ENCODE measurements at regions not wholly inside any gene's neighbourhood (a gene's known extent, or its start where the extent isn't known, plus 50 kb on each side); places are given as distances from the start of the nearest gene placed in this dataset.

DNA sequence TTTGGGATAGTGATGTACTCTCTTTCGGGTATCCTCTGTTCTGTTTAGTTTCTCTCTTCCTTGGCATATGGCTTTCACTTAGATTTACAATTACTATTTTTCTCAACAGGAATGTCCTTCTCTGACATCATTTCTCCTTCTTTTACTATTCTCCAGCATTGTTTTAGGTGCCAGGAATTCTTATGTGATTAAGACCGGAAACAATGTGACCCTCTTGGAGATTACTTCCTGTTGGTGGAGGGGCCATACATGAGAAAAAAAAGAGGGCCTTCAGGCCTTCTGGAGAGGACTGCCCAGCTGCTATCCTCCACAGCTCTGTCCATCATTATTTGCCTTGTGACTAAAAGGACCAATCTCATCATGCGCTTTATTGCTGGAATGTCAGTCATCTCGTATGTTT is 50.4 kb upstream of the ADAMTS5 start:
- TF ChIP-seq EP300 (IDR thresholded peaks at IDR 0.05) (no peak), POLR2AphosphoS5 (IDR thresholded peaks at IDR 0.05) (no peak), POLR2A (IDR thresholded peaks at IDR 0.05) (no peak)
- TF ChIP-seq, protein P1, sequence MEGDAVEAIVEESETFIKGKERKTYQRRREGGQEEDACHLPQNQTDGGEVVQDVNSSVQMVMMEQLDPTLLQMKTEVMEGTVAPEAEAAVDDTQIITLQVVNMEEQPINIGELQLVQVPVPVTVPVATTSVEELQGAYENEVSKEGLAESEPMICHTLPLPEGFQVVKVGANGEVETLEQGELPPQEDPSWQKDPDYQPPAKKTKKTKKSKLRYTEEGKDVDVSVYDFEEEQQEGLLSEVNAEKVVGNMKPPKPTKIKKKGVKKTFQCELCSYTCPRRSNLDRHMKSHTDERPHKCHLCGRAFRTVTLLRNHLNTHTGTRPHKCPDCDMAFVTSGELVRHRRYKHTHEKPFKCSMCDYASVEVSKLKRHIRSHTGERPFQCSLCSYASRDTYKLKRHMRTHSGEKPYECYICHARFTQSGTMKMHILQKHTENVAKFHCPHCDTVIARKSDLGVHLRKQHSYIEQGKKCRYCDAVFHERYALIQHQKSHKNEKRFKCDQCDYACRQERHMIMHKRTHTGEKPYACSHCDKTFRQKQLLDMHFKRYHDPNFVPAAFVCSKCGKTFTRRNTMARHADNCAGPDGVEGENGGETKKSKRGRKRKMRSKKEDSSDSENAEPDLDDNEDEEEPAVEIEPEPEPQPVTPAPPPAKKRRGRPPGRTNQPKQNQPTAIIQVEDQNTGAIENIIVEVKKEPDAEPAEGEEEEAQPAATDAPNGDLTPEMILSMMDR (IDR thresholded peaks at IDR 0.05), result no peak
- H3K4me1 ChIP-seq, result no peaks in the 10 kb centered on the region

More for the DNA sequence above, 50.4 kb upstream of the ADAMTS5 start:
- WGBS, 2 donors (ENCODE audit: low coverage in 1 of 2), result 82 to 89% methylated on average over 4 of the region's 4 CpGs
- H3K27ac ChIP-seq, result no peak overlapping the region
- H3K4me3 ChIP-seq, result no peak overlapping the region
- no peaks in the 10 kb centered on the region for H3K9me3 ChIP-seq
- H3K36me3 ChIP-seq, result no peaks in the 10 kb centered on the region
- no peak for ATAC-seq
- no peaks in the 10 kb centered on the region for H3K27me3 ChIP-seq

Small RNA genes lying in the stretch of these regions (small RNA-seq; reads per million reads assigned to genes)
- gene NCSTNP1 (0 reads per million in 4 donors), gene RF00026 (0 reads per million in 4 donors)
